ENCODE measurements at regions not wholly inside any gene's neighbourhood (a gene's known extent, or its start where the extent isn't known, plus 50 kb on each side); places are given as distances from the start of the nearest gene placed in this dataset.
"Not testable (repeated sequence)": the region's sequence is repeated elsewhere in the genome, so short reads cannot be mapped to it uniquely, and the experiment has no call there.

DNA sequence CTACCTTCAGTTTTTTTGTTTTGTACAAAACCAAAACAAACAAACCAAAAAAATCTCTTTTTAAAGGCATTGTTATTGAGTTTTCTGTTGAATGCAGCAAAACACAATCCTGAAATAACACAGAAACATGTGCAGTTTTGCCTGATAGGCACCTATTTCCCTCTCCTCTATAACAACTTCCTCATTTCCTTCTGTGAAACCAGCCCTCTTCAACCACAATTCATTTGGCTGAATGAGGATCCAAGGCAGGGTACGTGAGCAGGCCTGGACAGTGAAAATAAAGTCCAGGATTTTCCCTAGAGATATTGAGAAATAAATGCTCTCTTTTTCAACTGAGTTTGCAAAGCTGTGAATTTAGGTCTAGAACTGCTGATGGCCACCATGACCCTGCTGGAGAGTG is 134.8 kb upstream of the LARP1 start:
- DNase-seq (ENCODE audit: low spot score) = no peak

DNA sequence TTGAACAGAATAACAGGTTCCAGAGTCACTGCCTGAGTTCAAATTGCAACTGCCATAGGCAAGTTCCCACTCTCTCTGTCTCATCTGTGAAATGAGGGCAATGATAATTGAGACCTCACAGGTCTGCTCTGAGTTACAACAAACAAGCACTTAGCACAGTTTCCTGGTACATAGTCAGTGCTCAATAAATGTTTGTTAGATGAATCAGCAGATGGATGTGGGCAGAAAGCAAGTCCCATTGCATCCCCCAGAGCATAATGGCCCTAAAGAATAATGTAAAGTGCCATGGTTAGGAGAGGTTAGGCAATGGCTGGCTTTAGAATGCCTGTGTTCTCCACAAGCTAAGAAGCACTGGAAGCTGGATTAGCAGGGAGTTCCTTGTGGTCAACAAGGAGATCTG is 136.5 kb upstream of the LARP1 start:
- DNase-seq (ENCODE audit: low spot score) = no peak

DNA sequence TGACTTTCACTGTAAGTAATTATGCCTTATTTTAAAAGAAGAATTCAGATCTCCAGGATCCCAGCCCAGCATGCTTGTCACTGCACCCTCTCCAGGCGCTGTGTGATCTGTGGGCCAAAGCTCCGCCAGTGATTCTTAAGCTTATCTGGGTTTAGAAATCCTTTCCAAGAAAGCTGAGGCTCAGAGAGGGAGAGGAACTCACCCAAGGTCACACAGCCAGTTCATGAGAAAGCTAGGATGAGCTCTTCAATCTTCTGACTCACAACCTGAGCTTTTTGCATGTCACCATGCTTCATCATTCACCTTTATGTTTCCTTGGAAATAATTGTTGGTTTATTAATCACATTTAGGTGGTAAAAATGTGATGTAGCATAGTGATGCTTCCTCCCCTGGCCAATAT is 136.6 kb upstream of the HAND1 start:
- DNase-seq (ENCODE audit: low spot score) = no peak

DNA sequence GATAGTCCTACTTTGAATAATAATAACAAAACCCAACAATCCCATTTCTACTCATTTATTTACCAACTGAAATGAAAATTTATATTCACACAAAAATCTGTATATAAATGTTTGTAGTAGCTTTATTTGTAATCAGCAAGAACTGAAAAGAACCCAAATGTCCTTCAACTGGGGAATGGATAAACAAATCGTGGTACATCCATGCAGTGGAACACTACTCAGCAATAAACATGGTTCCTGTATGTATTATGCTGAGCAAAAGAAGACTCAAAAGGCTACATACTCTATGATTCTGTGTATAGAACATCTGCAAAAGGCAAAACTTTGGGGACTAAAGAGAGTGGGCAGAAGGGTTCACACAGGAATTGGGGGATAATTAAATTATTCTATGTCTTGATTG is 136.1 kb upstream of the HAND1 start:
- no peak for DNase-seq (ENCODE audit: low spot score)

DNA sequence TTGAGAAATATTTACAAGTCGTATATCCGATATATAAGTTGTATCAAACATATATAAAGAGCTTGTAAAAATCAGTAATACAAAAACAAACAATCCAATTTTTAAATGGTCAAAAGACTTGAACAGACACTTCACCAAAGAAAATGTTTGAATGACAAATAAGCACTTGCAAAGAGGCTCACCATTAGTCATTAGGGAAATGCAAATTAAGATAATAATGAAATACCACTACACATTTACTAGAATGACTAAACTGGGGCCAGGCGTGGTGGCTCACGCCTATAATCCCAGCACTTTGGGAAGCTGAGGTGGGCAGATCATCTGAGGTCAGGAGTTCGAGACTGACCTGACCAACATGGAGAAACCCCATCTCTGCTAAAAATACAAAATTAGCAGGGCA is 134.6 kb upstream of the HAND1 start:
- DNase-seq (ENCODE audit: low spot score) = peak; percentile 47

DNA sequence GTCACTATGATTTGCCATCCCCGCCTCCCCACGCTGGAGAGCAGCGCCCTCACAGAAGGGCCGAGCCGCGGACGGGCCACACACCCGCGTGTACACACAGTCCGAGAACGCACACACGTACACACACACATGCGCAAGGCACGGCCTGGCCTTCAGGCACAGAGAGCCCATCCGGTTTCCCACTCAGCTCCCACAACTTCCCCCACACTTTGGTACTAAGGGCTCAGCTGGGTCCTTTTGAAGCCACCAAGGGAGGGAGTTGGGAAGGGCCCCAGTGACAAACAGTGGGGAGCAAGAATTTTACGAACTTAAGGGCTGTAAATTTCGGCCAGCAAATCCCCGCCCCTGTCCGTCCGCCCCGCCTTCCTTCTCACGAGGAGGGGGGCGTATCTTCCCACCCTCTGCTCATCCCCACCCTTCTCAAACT is 133.3 kb upstream of the HAND1 start:
- no peak for DNase-seq (ENCODE audit: low spot score)

DNA sequence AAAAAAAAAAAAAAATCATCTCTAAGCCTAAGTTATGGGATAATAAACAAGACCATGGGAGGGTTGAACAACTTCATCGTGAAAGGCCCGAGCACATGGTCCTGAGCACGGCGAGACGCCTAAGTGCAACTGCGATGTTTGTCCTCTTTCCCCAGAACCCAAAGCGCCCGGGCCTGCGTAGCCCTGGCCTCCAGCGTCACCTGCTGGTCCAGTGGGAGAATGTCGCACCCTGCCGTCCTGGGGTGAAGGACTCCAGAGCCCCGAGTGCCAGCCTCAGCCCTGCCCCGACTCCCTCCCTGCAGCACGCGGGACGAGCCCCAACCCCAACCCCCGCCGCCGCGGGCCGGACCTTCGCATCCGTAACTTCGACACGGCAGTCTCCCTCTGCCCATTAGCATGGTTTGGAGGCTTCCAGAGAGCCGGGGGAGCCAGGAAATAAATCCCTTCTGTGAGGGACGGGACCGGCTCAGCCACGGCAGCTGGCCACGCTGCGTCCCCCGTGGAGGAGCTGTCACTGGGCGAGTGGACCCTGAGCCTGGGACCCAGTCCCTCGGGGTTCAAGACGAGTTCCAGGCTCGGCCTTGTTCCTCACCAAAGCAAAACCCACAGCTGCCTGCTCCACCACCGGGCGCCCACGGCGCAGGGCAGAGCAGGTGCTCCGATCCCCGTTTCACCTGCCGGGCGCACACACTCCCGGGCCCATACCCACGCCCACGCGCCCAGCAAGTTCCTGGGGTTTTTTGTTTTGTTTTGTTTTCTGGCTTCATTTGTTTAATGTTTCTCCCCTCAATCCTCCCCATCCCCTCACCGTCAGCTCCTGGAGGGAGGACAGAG is 132.5 kb upstream of the HAND1 start:
- DNase-seq (ENCODE audit: low spot score) = peak; percentile 74

DNA sequence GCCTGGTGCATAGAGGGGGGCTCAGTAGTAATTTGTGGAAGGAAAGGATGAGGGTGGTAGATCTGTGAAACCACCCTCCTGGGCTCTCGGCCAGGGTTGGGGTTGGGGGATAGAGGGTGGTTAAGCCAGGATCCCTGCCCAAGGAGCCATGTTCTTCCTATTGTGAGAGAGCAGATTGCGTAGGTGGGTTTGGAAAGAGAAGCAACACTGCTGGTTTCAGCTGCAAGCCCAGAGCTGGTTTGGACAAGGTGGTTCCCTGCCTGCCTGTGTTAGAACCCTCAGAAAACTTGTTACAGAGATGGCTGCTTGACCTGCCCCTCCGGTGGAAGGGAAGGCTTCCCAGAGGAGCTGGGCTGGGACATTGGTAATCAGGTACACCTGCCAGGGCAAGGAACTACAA is 131.2 kb upstream of the HAND1 start:
- DNase-seq (ENCODE audit: low spot score) = no peak

DNA sequence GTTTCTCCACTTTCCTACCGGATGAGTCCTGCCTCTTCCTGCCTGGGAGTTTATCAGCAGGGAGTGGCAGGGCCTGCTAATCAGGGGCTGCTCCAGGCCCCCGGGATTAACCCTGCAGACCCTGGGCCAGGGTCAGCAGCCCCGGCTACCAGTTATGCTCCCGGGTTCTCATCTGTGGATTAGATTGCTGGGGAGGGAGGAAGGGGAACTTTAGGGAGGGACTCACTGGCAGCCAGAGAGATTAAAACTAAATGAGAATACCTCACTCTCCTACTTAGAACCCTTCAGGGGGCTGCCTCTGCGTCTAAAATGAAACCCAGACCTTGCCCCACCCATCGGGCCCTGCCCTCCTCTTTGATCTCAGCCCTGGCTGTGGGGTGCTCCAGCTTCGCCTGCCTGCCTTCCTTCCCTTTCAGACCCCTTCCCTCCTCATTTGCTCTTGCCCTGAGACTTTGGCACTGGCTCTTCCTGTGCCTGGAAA is 130.5 kb upstream of the HAND1 start:
- no peak for DNase-seq (ENCODE audit: low spot score)

DNA sequence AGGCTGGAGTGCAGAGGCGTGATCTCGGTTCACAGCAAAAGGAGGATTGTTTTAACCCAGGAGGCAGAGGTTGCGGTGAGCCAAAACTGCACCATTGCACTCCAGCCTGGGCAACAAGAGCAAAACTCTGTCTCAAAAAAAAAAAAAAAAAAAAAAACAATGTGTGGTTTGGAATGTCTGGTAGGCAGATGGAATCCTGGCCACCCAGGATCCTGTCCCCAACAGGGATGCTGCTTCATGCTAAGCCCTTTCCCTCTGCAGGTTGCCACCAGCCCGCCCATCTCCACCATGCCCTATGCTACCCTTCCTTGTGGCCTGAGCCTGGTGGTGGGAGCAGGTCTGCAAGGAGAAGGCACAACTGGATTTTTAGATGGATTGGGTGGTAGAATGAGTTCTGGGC is 129.7 kb upstream of the HAND1 start:
- no peak for DNase-seq (ENCODE audit: low spot score)

DNA sequence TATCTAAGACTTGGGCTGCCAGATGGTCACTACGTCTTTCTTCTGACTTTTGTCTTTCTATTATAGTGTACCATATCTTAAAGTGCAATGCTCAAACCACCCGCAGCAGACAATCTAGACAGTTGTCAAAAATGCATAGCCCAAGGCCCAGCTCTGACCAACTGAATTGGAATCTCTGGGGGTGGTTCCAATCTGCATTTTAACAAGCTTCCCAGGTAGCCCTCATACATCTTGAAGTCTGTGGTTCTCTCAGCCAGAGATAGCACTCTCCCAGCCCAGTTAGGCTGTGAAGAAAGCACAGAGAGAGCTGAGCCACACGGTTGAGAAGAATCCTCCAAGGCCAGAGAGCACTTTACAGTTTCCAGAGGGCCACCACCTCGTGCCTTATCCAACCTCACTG is 128.2 kb upstream of the HAND1 start:
- no peak for DNase-seq (ENCODE audit: low spot score)

DNA sequence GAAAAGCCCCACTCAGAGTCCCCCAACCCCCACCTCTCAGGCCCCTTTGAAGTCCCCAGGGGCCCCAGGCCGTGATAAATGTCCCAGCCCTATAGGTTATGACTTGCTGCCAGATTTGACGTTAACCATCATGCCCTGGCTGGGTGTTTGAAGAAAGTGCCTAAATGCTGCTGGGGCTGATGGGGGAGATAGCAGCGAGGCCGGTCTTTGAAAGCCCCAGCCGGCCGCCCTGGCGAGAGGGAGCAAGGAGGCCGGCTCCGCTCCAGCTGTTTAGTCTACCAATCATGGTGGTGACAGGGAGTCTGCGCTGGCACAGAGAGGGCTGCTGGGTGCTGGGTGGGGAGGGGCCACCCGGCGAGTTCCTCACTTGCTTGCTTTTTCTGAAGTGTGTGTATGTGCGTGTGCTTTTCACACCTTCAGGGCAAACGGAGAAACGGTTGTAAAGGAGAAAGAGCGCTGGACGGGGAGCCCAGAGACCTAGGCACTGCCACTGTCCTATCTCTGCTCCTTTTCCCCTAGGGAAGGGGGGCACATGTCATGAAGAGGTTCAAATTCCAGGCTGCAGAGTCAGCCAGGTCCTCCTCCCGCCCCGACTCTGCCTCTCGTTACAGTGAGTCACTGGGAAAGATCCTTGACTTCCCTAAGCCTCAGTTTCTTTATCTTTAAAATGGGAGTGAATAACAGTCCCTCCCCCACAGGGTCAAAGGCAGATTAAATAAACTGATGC is 126.1 kb upstream of the HAND1 start:
- DNase-seq (ENCODE audit: low spot score) = no peak

DNA sequence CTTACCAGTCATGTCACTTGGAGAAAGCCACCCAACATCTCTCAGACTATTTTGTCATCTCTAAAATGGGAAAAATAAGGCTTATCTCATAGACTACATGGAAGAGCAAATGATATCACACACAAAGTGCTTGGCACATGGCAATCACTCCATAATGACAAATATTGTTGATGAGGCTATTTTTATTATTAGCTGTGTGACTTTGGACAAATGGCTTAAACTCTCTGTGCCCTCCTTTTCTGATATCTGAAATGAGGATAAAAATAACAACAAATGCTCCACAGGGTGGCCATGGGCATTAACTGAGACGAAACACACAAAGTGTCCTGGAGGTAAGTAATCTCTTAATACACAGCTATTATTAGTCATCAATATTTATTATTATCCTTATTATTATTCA is 125.5 kb upstream of the HAND1 start:
- no peak for DNase-seq (ENCODE audit: low spot score)

DNA sequence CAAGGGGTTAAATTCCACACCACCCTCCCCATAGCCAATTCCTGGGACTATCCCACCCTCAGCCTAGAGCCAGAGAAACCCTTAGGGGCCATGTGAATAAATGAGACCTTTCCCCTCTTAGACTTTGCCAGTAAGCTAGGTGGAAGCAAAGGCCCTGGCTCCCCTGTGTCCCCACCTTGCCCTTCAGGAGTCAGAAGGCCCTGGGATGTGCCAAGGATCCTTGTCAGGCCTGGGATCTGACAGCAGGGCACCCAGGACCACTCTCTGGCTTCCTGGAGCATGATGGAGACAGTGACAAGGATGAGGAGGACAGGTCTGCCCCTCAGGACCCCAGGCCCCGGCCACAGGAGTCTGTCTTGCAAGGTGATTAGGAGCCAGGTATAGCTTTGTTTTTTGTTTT is 125.0 kb upstream of the HAND1 start:
- no peak for DNase-seq (ENCODE audit: low spot score)

DNA sequence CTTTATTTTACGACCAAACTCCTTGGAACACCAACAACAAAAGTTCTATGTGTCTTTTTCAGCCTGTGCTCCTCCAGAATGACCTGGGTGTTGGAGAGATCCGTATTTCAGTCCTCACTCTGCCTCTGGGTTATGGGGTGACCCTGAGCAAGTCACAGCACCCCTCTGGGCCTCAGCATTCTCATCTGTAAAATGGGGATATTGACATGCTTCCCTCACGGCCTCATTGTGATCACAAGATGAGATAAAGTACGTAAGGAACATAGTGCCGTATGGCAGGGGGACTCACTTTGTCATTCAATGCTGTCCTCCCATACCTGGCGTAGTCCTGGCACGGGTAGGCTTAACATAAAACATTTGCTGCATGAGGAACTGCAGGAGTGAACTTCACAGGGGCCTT is 123.0 kb upstream of the HAND1 start:
- no peak for DNase-seq (ENCODE audit: low spot score)

DNA sequence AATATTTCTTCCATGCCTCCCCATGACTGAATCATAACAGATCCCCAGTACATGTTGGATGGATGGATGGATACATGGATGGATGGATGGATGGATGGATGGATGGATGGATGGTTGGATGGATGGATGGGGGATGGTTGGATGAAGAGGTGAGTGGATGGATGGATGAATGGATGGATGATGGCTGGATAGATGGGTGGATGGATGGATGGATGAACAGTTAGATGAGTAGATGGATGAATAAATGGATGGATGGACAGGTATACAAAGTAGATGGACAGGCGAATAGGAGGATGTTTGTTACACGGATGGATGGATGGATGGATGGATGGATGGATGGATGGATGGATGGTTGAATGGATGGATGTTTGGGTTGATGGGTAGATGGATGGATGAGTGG is 120.0 kb upstream of the HAND1 start:
- DNase-seq (ENCODE audit: low spot score) = no peak

DNA sequence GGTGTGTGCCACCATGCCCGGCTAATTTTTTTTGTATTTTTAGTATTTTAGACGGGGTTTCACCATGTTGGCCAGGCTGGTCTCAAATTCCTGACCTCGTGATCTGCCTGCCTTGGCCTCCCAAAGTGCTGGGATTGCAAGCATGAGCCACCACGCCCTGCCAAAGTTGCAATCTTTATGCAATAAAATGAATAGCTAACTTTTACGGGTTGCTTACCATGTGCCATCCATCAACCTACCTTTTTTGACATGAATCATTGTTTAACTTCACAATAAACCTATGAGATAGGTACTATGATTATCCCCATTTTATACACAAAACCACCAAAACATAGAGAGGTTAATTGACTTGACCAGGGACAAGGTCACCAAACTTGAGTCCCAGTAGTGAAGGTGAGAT is 118.8 kb upstream of the HAND1 start:
- not testable (repeated sequence) for DNase-seq (ENCODE audit: low spot score)

DNA sequence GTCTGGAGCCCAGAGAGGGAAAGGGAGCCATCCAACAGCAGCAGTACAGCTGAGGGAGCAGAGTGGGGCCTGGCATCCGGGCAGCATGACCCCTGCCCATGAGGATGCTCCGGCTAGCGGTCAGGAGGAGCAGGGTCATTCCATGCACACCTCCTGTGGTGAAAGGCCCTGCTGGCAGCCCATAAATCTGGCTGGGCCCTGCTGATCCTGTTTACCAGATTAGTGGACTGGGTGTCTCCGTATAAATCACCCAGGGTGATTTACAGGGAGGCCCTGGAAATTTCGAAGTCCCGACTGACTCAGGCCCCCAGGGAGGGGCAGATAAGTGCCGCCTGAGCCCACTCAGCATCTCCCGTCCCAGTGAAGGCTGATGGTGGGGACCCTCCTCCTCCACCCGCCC is 117.6 kb upstream of the HAND1 start:
- no peak for DNase-seq (ENCODE audit: low spot score)

DNA sequence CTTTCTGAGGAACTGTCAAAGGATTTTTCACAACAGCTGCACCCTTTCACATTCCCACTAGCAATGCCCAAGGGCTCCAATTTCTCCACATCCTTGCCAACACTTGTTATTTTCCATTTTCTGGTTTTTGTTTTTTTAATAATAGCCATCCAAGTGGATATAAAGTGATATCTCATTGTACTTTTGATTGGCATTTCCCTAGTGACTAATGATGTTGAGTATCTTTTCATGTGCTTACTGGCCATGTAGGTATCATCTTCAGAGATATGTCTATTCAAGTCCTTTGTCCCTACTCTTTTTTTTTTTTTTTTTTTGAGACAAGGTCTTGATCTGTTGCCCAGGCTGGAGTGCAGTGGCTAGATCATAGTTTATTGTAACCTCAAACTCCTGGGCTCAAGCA is 115.8 kb upstream of the HAND1 start:
- DNase-seq (ENCODE audit: low spot score) = no peak

DNA sequence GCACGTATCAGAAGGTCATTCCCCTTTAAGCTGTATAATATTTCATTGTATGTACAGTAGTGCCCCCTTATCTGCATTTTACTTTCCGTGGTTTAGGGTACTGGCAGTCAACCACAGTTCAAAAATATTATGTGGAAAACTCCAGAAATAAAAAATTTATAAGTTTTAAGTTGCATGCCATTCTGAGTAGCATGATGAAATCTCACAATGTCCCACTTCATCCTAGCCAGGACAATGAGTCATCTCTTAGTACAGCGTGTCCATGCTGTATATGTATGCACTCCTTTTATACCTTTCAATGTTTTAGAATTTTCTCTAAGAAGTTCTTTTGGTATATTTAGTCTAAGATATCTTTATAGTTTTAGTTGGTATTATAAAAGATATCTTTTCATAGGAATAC is 115.0 kb upstream of the HAND1 start:
- peak; percentile 10 for DNase-seq (ENCODE audit: low spot score)

DNA sequence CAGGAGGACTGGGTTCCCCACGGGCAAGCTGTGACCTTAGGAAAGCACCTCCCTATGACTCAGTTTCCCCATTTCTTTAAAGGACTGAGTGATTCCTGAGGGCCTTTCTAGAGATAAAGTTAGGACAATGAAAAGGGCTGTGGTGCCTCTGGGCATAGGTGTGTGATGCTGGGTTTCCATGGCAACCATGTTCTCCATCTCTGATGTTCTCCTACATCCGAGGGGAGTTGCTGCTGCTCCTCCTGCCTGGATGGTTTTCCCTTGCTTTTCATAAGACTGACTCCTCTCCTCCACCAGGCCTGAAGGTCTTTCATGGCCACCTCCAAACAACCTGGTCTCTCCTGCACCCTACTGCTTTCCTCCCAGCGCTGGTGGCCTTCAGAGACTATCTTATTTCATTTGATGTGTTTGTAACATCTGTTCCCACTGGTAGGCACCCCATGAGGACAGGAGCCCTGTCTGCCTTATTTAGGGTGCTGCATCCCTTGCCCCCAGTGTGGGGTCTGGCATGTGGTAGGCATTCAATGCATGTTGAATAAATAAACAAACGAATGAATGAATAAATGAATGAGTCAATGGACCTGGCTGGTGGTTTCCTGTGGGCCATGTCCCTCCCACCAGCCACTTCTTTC is 112.2 kb upstream of the HAND1 start:
- no peak for DNase-seq (ENCODE audit: low spot score)

DNA sequence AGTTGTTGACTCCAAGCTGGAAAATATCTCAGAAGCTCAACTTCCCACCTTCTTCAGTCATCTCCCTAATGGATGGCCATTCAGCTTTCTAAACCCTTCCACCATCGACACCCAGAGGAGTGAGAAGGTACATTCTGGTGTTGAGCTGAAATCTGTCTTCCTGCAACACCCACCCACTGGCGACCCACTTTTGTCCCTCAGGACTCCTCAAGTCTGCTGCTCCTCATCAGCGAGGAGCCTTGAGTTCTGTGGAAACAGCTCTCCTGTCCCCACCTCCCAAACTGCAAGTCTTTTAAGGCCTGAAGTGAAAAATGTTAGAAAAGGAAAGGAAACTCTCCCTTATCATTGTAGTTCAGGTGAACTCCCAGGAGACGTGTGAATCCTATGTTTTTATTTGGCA is 111.5 kb upstream of the HAND1 start:
- no peak for DNase-seq (ENCODE audit: low spot score)

DNA sequence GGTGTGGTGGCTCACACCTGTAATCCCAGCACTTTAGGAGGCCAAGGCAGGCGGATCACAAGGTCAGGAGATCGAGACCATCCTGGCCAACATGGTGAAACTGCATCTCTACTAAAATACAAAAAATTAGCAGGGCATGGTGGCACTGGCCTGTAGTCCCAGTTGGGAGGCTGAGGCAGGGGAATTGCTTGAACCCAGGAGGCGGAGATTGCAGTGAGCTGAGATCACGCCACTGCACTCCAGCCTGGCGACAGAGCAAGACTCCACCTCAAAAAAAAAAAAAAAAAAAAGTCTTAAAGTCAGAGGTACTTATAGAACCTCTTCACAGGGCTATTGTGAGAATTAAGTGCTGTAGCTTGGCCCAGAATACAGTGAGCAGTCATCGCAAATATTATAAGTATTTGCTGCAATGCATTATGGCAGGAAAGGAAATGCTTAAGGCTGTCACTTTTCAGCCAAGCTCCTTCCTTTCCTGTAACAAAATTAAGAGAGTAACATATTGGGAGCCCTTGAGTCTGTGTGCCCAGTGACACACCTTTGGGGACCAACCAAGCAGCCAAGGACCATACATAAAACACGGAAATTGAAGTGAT is 110.9 kb upstream of the HAND1 start:
- DNase-seq (ENCODE audit: low spot score) = not testable (repeated sequence)
